Kasumi-1 (cell line): ENCODE measurements at regions not wholly inside any gene's neighbourhood (a gene's known extent, or its start where the extent isn't known, plus 50 kb on each side); places are given as distances from the start of the nearest gene placed in this dataset.

ENCODE experiments used
- DNase-seq, 2 experiments: peaks; one replicate each; lab custom pipeline; 2025; lab: John Stamatoyannopoulos, UW

DNA sequence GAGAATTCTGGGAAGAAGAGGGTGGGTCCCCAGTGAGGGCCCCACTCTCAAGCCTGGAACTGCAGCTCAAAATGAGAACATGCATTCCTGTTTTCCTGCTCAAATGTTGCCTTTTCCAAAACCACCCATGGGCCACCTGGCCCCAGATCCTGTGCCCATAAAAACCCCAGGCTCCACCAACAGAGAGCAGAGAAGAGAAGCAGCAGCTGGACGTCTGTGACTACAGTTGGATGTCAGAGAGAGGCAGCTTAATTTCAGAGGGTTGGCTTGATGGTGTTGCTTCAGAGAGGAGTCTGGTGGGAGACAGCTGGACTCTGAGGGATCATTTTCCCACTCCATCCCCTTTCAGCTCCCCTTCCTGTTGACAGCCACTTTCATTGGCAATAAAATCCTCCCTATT is 256.4 kb downstream of the FZD1 start:
- no peak for DNase-seq

DNA sequence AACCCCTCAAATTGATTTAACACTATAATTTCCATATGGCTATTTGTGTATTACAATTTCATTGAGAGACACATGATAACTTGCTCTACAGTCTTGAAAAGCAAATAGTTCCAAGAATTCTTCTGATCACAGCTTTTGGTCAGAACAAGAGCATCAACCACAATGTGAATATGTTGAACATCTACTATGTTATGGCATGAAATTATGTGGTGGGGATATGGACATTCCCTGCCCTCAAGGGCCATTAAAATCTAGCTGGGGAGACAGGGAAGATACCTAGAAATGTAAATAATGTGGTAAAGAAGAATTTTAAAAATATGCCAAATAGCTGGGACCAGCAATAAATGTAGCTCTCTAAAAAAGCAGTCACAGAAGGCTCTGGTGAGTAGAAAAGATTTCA is 262.2 kb downstream of the FZD1 start:
- no peak for DNase-seq

DNA sequence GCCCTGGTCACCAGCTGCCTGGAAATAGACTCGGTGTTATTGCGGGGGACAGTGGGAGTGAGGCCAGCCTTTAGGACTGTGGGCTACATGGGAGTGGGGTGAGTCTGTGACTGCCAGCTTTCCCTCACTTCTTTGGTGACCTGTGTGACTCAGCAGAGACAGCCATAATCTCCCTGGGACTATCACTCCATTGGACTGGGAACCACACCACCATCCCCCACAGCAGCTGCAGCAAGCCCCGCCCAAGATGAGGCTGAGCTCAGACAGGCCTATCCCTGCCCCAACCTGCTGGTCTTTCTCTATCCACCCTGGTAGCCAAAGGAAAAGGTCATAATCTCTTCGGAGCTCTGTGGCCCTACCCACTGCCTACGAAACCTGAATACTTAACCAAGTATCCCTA is 263.2 kb downstream of the FZD1 start:
- no peak for DNase-seq

DNA sequence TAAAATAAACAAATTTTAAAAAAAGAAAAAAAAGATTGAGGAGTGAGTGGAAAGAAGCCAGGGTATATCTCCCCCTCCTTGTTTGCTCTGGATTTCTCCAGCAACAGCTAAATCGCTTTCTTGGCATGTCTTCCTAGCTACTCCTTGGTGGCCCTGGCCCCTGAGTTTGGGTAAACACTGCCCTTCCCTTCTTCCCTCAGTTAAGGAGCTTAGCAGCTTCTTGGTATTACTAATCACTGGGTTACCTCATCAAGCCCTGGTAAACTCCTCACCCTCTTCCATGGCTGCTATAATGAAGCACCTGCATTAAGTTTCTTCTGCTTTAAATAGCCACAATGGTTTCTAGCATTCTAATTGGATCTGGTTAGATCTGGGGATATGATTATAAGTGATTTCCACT is 269.8 kb downstream of the FZD1 start:
- no peak for DNase-seq

GRCh38 chr7:91537260-91538152 is 273.3 kb downstream of the FZD1 start:
- DNase-seq: no peak

DNA sequence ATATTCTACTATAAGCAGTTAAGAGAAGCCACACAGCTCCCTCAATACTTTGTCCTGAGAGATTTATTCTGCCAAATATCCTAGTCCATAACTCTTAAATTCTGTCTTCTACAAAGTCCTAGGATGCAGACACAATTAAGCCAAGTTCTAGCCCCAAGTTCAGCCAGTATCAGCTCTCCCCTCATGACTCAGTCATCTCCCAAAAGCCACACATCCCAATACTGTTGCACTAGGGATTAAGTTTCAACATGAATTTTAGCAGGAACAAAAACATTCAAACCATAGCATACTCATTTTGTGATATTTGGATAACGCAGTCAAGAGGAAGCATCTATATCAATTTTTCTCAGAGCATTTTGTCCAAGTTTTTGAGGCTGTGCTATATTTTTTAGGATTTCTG is 277.4 kb downstream of the FZD1 start:
- DNase-seq: no peak

DNA sequence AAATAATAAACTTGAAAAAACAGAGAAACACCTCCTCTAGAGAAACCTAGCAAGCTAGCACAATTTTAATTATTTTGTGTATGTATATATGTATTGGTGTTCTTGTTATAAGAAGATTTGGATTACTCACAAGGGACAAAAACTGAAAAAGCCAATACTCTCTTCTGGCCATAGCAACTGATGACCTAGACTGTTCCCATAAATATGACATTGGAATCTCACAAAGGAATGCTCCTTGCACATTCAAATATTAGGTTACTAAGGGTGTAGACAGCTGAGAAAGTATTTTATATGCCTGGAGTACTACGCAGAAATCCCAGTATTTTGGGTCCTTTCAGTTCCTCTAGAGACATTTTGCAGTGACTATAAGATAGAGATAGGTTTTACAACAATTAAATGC is 279.4 kb downstream of the FZD1 start:
- no peak for DNase-seq

DNA sequence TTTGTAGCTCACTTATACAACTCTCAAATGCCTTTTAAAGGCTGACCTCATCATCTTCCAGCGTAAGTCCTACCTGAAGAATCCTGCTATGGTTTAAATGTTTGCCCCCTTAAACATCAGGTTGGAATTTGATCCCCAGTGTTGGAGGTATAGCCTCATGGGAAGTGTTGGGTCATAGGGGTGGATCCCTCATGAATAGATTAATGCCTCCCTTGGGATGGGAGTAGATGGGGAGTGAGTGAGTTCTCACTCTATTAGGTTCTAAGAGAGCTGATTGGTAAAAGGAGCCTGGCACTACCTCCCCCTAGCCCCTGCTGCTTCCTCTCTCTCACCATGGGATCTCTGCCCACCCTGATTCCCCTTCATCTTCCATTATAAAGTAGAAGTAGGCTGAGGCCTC is 285.6 kb downstream of the FZD1 start:
- DNase-seq: no peak

DNA sequence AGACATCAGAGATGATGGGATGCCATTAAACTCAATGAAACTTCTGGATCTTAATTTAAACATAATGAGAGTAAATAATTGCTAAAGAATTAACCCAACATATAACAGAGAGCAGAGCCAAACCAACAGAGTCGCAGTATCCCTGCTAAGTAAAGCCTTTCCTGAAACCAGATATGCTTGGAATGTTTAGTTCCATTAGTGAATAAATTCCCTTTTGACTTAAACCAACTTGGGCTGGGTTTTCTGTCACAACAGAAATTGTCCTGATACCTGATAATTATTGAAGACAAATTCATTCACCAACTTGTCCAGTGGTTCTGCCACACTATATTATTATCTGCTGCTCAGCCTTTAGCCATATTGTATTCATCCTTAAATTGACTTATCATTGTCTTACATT is 286.7 kb downstream of the FZD1 start:
- no peak for DNase-seq

DNA sequence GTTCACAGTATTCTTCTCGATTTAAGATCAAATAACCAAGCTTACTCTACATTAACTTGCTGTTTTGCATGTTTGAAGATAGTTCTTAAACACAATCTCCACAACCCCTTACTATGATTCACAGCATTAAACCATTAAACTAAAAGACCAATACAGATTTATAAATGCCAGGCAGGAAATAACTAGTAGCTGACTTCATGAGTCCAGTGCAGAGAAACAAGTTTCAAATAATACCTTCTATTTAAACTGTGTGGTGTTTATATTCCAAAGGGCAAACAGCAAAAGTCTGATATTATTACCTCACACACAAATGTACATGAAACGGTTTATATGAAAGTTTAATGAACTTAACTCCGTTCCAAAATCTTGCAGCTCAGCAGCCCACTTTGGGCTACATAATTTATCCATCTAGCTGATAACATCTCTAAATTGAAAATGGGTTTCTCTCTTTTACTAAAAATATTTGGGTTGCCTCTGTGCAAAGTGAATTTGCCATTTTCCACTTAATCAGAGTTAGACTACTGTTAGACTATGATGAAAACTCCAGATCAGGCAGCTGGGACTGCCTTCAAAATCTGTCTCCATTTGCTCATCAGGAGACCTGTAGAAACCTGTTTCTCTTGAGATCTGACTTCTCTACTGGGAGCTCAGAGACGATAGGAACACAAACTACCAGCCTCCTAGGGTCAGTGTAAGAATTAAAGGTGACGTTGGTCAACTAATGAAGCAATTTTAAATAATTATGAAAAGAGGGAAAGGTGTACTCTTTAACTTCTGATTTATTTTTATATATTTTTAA is 287.3 kb downstream of the FZD1 start:
- DNase-seq: no peak

- DNase-seq: no peak
Measured at GRCh38 chr7:91553410-91553895, 289.2 kb downstream of the FZD1 start.

GRCh38 chr7:91554883-91555282 is 290.6 kb downstream of the FZD1 start:
- no peak for DNase-seq

- DNase-seq: no peak
Measured at GRCh38 chr7:91556239-91556638, 292.0 kb downstream of the FZD1 start.

DNA sequence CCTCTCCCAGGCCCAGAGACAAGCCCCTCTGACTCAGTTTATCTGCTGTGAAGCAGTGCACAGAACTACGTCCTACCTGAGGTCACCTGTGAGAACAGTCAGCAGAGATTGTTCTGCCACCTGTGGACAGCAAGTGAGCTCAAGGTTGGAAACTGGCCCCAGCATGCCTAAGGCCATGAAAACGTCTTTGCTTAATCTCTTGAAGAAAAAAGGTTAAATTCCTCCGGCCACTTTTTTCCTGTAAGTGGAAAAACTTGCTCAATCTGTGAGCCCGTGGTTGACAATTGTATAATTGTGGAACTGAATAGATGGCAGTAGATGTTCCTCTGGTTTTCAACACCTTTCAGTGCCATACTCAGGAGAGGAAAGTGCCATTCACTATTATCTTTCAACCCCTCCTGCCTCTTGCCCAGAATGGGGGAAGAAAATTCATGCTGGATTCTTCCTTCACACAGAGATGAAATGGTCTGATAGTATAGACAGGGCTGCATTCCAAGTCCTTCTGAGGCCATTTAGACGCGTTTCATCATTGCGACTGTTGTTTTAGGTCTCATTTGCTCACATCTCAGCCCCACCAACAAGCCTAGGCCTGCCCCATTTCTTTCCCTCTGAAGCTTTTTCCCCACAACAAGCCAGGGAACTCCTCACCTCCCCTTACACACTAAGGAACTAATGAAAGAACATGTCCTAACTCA is 292.9 kb downstream of the FZD1 start:
- no peak for DNase-seq

GRCh38 chr7:91557789-91558404 is 293.7 kb downstream of the FZD1 start:
- DNase-seq: no peak

DNA sequence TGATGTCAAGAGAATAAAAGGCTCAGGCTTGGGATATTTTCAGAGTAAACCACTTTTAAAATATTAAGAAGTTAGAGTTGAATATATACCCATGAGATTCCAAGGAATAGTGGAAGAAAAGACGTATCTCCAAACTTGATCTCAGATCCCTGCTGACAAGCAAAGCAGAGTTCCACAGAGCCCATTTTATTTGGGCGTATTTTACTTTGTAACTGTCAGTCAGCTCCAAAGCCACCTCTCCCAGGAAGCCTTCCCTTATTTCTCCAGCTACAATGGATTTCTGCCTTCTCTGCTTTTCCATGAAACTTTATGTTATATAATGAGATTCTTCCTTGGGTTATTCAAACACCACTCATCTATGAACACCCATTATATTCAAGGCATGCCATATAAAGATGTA is 295.7 kb downstream of the FZD1 start:
- no peak for DNase-seq

GRCh38 chr7:91564101-91564500 is 299.9 kb downstream of the FZD1 start:
- no peak for DNase-seq

GRCh38 chr7:91564541-91564940 is 300.3 kb downstream of the FZD1 start:
- DNase-seq: no peak

GRCh38 chr7:91565499-91566401 is 301.5 kb downstream of the FZD1 start:
- no peak for DNase-seq

DNA sequence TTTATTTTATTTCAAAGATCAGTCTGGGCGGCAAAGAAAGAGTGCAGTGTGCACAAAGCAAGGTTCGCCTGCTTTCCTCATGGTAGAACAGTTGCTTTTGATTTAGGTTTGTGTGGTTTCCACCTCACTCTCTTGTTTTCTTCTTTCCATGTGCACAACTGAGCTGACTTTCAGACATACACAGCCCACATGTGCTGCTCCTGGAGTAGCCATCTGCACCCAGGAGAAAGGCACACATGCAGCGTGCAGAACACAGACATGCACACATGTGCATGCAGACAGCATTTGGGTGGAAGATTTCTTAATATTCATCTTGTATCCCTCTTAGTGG is 302.1 kb downstream of the FZD1 start:
- DNase-seq: no peak
